K562 (cell line): ENCODE measurements at regions not wholly inside any gene's neighbourhood (a gene's known extent, or its start where the extent isn't known, plus 50 kb on each side); places are given as distances from the start of the nearest gene placed in this dataset.

ENCODE experiments used
- ATAC-seq: fragments of 200-7000 bp; cut with Tn5 transposase; 3 replicates; pipeline ENCODE4 v1.9.1; 2020; ENCODE audit warnings: moderate library complexity
- BruUV-seq: library from RNA; stranded (reverse); fragments of 400-500 nt; replicated peaks from 2 replicates; lab custom pipeline; 2021; lab: Mats Ljungman, UMichigan
- CTCF ChIA-PET: fragments of 300-600 bp; formaldehyde crosslinking; extraction: SDS; loops from one replicate; lab custom pipeline; 2021; ENCODE audit warnings: low intra/inter-chr PET ratio; lab: Yijun Ruan, JAX
- POLR2A ChIA-PET: fragments of 300-600, 350-650 bp; sonication (Branson Sonifier 250); formaldehyde crosslinking; extraction: SDS; loops from one replicate; lab custom pipeline; 2021; ENCODE audit warnings: antibody characterized with exemption, inconsistent platforms; lab: Yijun Ruan, JAX
- DNase-seq, 4 experiments: peaks; one replicate each; pipeline versions ENCODE4 v3.0.0 to v3.0.0-alpha.2; 2011 to 2018; ENCODE audit warnings: low spot score in 3 of 4, mixed read lengths in 3 of 4; ENCODE audit errors: extremely low read depth in 1 of 4
- FAIRE-seq: peaks from 2 replicates; lab custom pipeline; 2011; peaks lifted over from hg19 to GRCh38; lab: Jason Lieb, UNC
- H2AFZ ChIP-seq: 2 replicates; pipeline ENCODE4 v1.6.0; 2011; ENCODE audit warnings: low read depth, low read length, control low read depth, inconsistent platforms
- H3K27ac ChIP-seq: fragments of 200-600 bp; 3 replicates; pipeline ENCODE4 v1.8.0; 2011; ENCODE audit warnings: low read depth, mild to moderate bottlenecking, control low read depth, inconsistent platforms, low read length, moderate library complexity, mixed read lengths; ENCODE audit errors: extremely low read depth
- H3K27me3 ChIP-seq, 2 experiments: fragments of 300-600 bp in 1 of 2; 2 replicates in 1 of 2; 3 replicates in 1 of 2; pipeline versions ENCODE4 v1.6.0 to v1.8.0; 2011; ENCODE audit warnings: inconsistent platforms in 2 of 2, low read length in 2 of 2, mild to moderate bottlenecking in 1 of 2, mixed read lengths in 1 of 2, moderate library complexity in 1 of 2; ENCODE audit not compliant: control insufficient read depth in 2 of 2, insufficient read depth in 2 of 2
- H3K36me3 ChIP-seq: fragments of 300-600 bp; 3 replicates; pipeline ENCODE4 v1.8.0; 2011; ENCODE audit warnings: mild to moderate bottlenecking, low read length, inconsistent platforms; ENCODE audit not compliant: control insufficient read depth, insufficient read depth
- H3K4me1 ChIP-seq, 2 experiments: fragments of 200-600 bp in 1 of 2; replicated peaks in 1 of 2; 2 replicates in 1 of 2; 3 replicates in 1 of 2; pipeline versions ENCODE4 v1.5.1 to v1.8.0; 2011; ENCODE audit warnings: inconsistent platforms in 2 of 2, low read length in 2 of 2, mild to moderate bottlenecking in 1 of 2, mixed read lengths in 1 of 2, moderate library complexity in 1 of 2; ENCODE audit not compliant: control insufficient read depth in 2 of 2, insufficient read depth in 2 of 2
- H3K4me2 ChIP-seq: 2 replicates; pipeline ENCODE4 v1.6.1; 2011; ENCODE audit warnings: low read length, control low read depth, inconsistent platforms, mixed read lengths; ENCODE audit not compliant: insufficient read depth
- H3K4me3 ChIP-seq: fragments of 200-600 bp; sonication (generic), shearing (Covaris generic); 2 replicates; pipeline ENCODE4 v1.5.1; 2016; ENCODE audit warnings: control low read depth, inconsistent platforms
- H3K79me2 ChIP-seq: fragments of 200-600 bp; 3 replicates; pipeline ENCODE4 v1.8.0; 2011; ENCODE audit warnings: low read length, inconsistent platforms; ENCODE audit not compliant: control insufficient read depth, insufficient read depth
- H3K9ac ChIP-seq, 2 experiments: 2 replicates each; pipeline versions ENCODE4 v1.6.0 to v1.6.1; 2011; ENCODE audit warnings: low read depth in 2 of 2, low read length in 2 of 2, control low read depth in 1 of 2, inconsistent platforms in 1 of 2, mild to moderate bottlenecking in 1 of 2, mixed read lengths in 1 of 2; ENCODE audit not compliant: insufficient read depth in 1 of 2
- H3K9me1 ChIP-seq: one replicate; pipeline ENCODE4 v1.6.0; 2011; ENCODE audit warnings: inconsistent platforms, mild to moderate bottlenecking, low read length, moderate library complexity; ENCODE audit not compliant: control insufficient read depth, insufficient read depth
- H3K9me3 ChIP-seq: replicated peaks from 2 replicates; pipeline ENCODE4 v1.5.1; 2011; ENCODE audit warnings: low read depth, low read length, inconsistent platforms; ENCODE audit not compliant: control insufficient read depth, insufficient read depth
- H4K20me1 ChIP-seq: replicated peaks from 2 replicates; pipeline ENCODE4 v1.6.1; 2011; ENCODE audit warnings: low read length, inconsistent platforms, mixed read lengths; ENCODE audit not compliant: control insufficient read depth, insufficient read depth
- CC2D1A ChIP-seq: fragments of 450-650 bp; IDR thresholded peaks from 2 replicates; pipeline ENCODE4 v1.6.1; 2017; ENCODE audit warnings: mild to moderate bottlenecking
- RBM22 ChIP-seq: fragments of 200-400 bp; formaldehyde crosslinking; IDR thresholded peaks from 2 replicates; pipeline ENCODE4 v1.6.1; 2018; ENCODE audit warnings: low read length, low read depth; ENCODE audit not compliant: poor library complexity, severe bottlenecking
- SP2 ChIP-seq: IDR thresholded peaks from 2 replicates; pipeline ENCODE4 v1.6.1; 2011; ENCODE audit warnings: mild to moderate bottlenecking, low read depth, low read length, moderate library complexity; ENCODE audit not compliant: poor library complexity, severe bottlenecking; ENCODE audit errors: extremely low read depth
- TRIM28 ChIP-seq: fragments of 450-650 bp; IDR thresholded peaks from 2 replicates; pipeline ENCODE4 v1.6.1; 2017
- WGBS: fragments of 100-300 bp; shearing (Covaris generic); methylation state at CpG from one replicate; pipeline ENCODE4 v1.1.6; 2016; ENCODE audit warnings: low coverage, mixed read lengths; ENCODE audit not compliant: insufficient coverage; ENCODE audit errors: missing lambda C conversion rate; 5-methylcytosine and 5-hydroxymethylcytosine counted together
- in situ Hi-C: fragments of 300-500 bp; cut with MboI; formaldehyde crosslinking; loops from 4 replicates; pipeline ENCODE4 v1.15.0; 2018; ENCODE audit warnings: inconsistent platforms, mixed read lengths
- intact Hi-C: fragments of 100-400 bp; cut with micrococcal nuclease; formaldehyde crosslinking; loops from 2 replicates; pipeline ENCODE4 v1.14.2; 2022

DNA sequence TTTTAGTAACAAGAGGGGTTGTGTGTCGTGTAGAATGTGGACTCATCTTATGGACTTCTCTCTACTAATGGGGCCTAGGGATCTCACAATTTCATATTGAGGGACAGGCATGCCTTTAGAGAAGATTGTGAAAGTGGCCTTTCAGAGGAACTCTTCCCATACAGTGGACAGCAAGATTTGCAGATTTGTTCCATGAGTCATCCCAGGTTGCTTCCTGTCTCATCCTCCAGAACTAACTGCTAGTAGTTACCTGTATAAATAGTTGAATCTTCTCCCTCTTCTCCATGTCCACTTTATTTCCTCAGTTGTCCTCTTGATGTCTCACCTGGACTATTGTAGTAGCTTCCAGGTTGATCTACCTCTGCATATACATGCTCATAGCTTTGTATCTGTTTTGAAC is 997.5 kb upstream of the CTNND2 start:
- Histone ChIP-seq H3K36me3 (no peaks in the 10 kb centered on the region), H3K9ac (no peak overlapping the region), H3K79me2 (no peaks in the 10 kb centered on the region), H3K9me3 (no peaks in the 10 kb centered on the region), H2AFZ (no peak overlapping the region), H3K4me2 (no peak overlapping the region), H3K27me3 (no peaks in the 10 kb centered on the region), H3K9me1 (no peaks in the 10 kb centered on the region), H3K4me1 (no peaks in the 10 kb centered on the region), H3K4me3 (no peak overlapping the region), H4K20me1 (no peaks in the 10 kb centered on the region), H3K27ac (no peak overlapping the region)
- TF ChIP-seq SP2 = no peak
- DNase-seq (no peak), FAIRE-seq (no peak), ATAC-seq (no peak)
- 0% methylated on average over 1 of the region's 1 CpG for WGBS
- BruUV-seq = no TSS peak
- intact Hi-C loops (no loop called here), in situ Hi-C loops (no loop called here)
- POLR2A ChIA-PET = no interaction called here
- CTCF ChIA-PET = no interaction called here

GRCh38 chr5:12896086-12896485 is 991.8 kb upstream of the CTNND2 start:
- no peaks in the 10 kb centered on the region for H4K20me1 ChIP-seq
- FAIRE-seq = no peak
- CTCF ChIA-PET = no interaction called here
- TF ChIP-seq TRIM28 = no peak
- TF ChIP-seq RBM22 = no peak
- no peak for TF ChIP-seq CC2D1A
- TF ChIP-seq, all 486 proteins: peak for 0
- ATAC-seq (no peak), DNase-seq (no peak)
- no peaks in the 10 kb centered on the region for H3K9me1 ChIP-seq
- H3K9ac ChIP-seq = no peak overlapping the region
- H3K36me3 ChIP-seq = no peaks in the 10 kb centered on the region
- WGBS = 0% methylated on average over 3 of the region's 3 CpGs
- H3K27me3 ChIP-seq = no peaks in the 10 kb centered on the region
- no TSS peak for BruUV-seq
- no peaks in the 10 kb centered on the region for H3K9me3 ChIP-seq
- H3K4me1 ChIP-seq = no peaks in the 10 kb centered on the region
- in situ Hi-C loops (no loop called here), intact Hi-C loops (no loop called here)
- no peak overlapping the region for H3K27ac ChIP-seq
- no peak overlapping the region for H2AFZ ChIP-seq
- H3K4me3 ChIP-seq = no peak overlapping the region
- no peak overlapping the region for H3K4me2 ChIP-seq
- no peaks in the 10 kb centered on the region for H3K79me2 ChIP-seq
- POLR2A ChIA-PET = no interaction called here
